H1 (cell line): ENCODE measurements at regions not wholly inside any gene's neighbourhood (a gene's known extent, or its start where the extent isn't known, plus 50 kb on each side); places are given as distances from the start of the nearest gene placed in this dataset.

Experiments
- CHD7 ChIP-seq: fragments of 300-600 bp; sonication (generic); IDR thresholded peaks from 2 replicates; pipeline ENCODE4 v1.7.1; 2012; ENCODE audit warnings: low read length, moderate library complexity, mild to moderate bottlenecking, inconsistent platforms; ENCODE audit not compliant: insufficient replicate concordance
- CREB1 ChIP-seq: IDR thresholded peaks from 2 replicates; pipeline ENCODE4 v1.6.1; 2012; ENCODE audit warnings: inconsistent platforms
- EP300 ChIP-seq, 2 experiments: IDR thresholded peaks; 1 replicate in 1 of 2; 2 replicates in 1 of 2; pipeline ENCODE4 v1.6.1; 2011 to 2012; ENCODE audit warnings: low read depth in 2 of 2, low read length in 2 of 2, mild to moderate bottlenecking in 2 of 2, borderline replicate concordance in 1 of 2, inconsistent platforms in 1 of 2, moderate library complexity in 1 of 2
- NRF1 ChIP-seq: IDR thresholded peaks from 2 replicates; pipeline ENCODE4 v1.6.1; 2011; ENCODE audit warnings: mild to moderate bottlenecking, low read depth, low read length, improper control_type of control experiment
- RNF2 ChIP-seq: fragments of 200-900, 300-1000 bp; sonication (generic); IDR thresholded peaks from 2 replicates; pipeline ENCODE4 v1.7.1; 2016; ENCODE audit warnings: borderline replicate concordance, low read depth, mild to moderate bottlenecking, antibody characterized with exemption, low read length; ENCODE audit not compliant: poor library complexity, severe bottlenecking; ENCODE audit errors: missing control alignments
- TAF1 ChIP-seq: IDR thresholded peaks from 2 replicates; pipeline ENCODE4 v1.6.1; 2011; ENCODE audit warnings: mild to moderate bottlenecking, low read depth, low read length

GRCh38 chr6:113219783-113220182 is 637.4 kb upstream of the MARCKS start (continued):
- TF ChIP-seq CHD7: no peak
- no peak for TF ChIP-seq NRF1
- no peak for TF ChIP-seq CREB1
- TF ChIP-seq EP300 (IDR thresholded peaks at IDR 0.05; ENCODE audit: borderline replicate concordance in 1 of 2, low read depth in 2 of 2, low read length in 2 of 2): no peak
- no peak for TF ChIP-seq TAF1
- no peak for TF ChIP-seq RNF2
